OCI-LY7 (cell line): ENCODE measurements at regions not wholly inside any gene's neighbourhood (a gene's known extent, or its start where the extent isn't known, plus 50 kb on each side); places are given as distances from the start of the nearest gene placed in this dataset.
A peak's percentile ranks its signal among the peaks of the same experiment; 100 is the strongest.

Experiments used
- BruUV-seq: library from RNA; stranded (reverse); fragments of 400-500 nt; replicated peaks from 2 replicates; lab custom pipeline; 2021; lab: Mats Ljungman, UMichigan
- CTCF ChIA-PET: fragments of 300-600 bp; sonication (Branson Sonifier 250); formaldehyde crosslinking; loops from one replicate; lab custom pipeline; 2022; ENCODE audit warnings: antibody characterized with exemption; ENCODE audit not compliant: unreplicated experiment; lab: Charles Lee
- POLR2A ChIA-PET: fragments of 300-600 bp; sonication (Branson Sonifier 250); formaldehyde crosslinking; loops from one replicate; lab custom pipeline; 2022; ENCODE audit warnings: antibody characterized with exemption; lab: Charles Lee
- DNase-seq: peaks from one replicate; pipeline ENCODE4 v3.0.0-alpha.2; 2015; ENCODE audit warnings: low spot score
- H2AFZ ChIP-seq: fragments of 200-600 bp; sonication (generic), shearing (Covaris generic); 2 replicates; pipeline ENCODE4 v1.6.1; 2014; ENCODE audit warnings: mild to moderate bottlenecking, antibody characterized with exemption, low read length, moderate library complexity
- H3K27ac ChIP-seq: fragments of 200-600 bp; sonication (generic); 2 replicates; pipeline ENCODE4 v1.5.1; 2014; ENCODE audit warnings: mixed run types, low read depth, mild to moderate bottlenecking, moderate library complexity, low read length, inconsistent platforms; ENCODE audit not compliant: poor library complexity, severe bottlenecking
- H3K36me3 ChIP-seq: fragments of 200-600 bp; sonication (generic); 2 replicates; pipeline ENCODE4 v1.6.1; 2014; ENCODE audit warnings: mild to moderate bottlenecking, antibody characterized with exemption, low read length, moderate library complexity, mixed read lengths; ENCODE audit not compliant: insufficient read depth
- H3K4me1 ChIP-seq: fragments of 200-600 bp; sonication (generic); 2 replicates; pipeline ENCODE4 v1.5.1; 2014; ENCODE audit warnings: mild to moderate bottlenecking, low read length; ENCODE audit not compliant: insufficient read depth, poor library complexity, severe bottlenecking
- H3K4me2 ChIP-seq: fragments of 200-600 bp; sonication (generic); 2 replicates; pipeline ENCODE4 v1.6.1; 2014; ENCODE audit warnings: mild to moderate bottlenecking, low read length
- H3K4me3 ChIP-seq: fragments of 200-600 bp; sonication (generic); 2 replicates; pipeline ENCODE4 v1.5.1; 2014; ENCODE audit warnings: mild to moderate bottlenecking, low read depth, low read length; ENCODE audit not compliant: poor library complexity, severe bottlenecking
- H3K79me2 ChIP-seq: fragments of 200-600 bp; sonication (generic); 2 replicates; pipeline ENCODE4 v1.6.1; 2016; ENCODE audit warnings: low read depth, mild to moderate bottlenecking, low read length, moderate library complexity, mixed read lengths; ENCODE audit not compliant: insufficient read depth
- H3K9me2 ChIP-seq: fragments of 200-600 bp; sonication (generic); 2 replicates; pipeline ENCODE4 v1.6.1; 2016; ENCODE audit warnings: mild to moderate bottlenecking, low read length, mixed read lengths; ENCODE audit not compliant: insufficient read depth
- H3K9me3 ChIP-seq: fragments of 200-600 bp; sonication (generic); 2 replicates; pipeline ENCODE4 v1.6.1; 2014; ENCODE audit warnings: mild to moderate bottlenecking, mixed run types, low read length, mixed read lengths
- H4K20me1 ChIP-seq: fragments of 200-600 bp; sonication (generic); 2 replicates; pipeline ENCODE4 v1.6.1; 2014; ENCODE audit warnings: mild to moderate bottlenecking, antibody characterized with exemption, low read length, moderate library complexity, mixed read lengths; ENCODE audit not compliant: insufficient read depth
- CTCF ChIP-seq: fragments of 200-600 bp; sonication (generic); conservative IDR thresholded peaks from 2 replicates; pipeline ENCODE4 v1.5.1; 2014; ENCODE audit warnings: mild to moderate bottlenecking, antibody characterized with exemption, low read length, moderate library complexity, mixed read lengths
- EZH2phosphoT487 ChIP-seq: fragments of 200-600 bp; sonication (generic); IDR thresholded peaks from 2 replicates; pipeline ENCODE4 v1.6.1; 2018; ENCODE audit warnings: low read depth, borderline replicate concordance, mild to moderate bottlenecking, mixed run types, antibody characterized with exemption, low read length, moderate library complexity, mixed read lengths
- intact Hi-C: fragments of 100-400 bp; cut with micrococcal nuclease; formaldehyde crosslinking; loops from one replicate; pipeline ENCODE4 v1.10.0; 2022; ENCODE audit not compliant: unreplicated experiment

- Histone ChIP-seq H3K36me3 (no peaks in the 10 kb centered on the region; the same call in 1 of the 2 replicates), H3K79me2 (no peaks in the 10 kb centered on the region), H3K27ac (no peak overlapping the region), H2AFZ (no peak overlapping the region), H3K9me3 (peaks cover 28% of the 10 kb centered on the region), H3K4me2 (no peak overlapping the region), H4K20me1 (no peaks in the 10 kb centered on the region), H3K4me3 (no peak overlapping the region), H3K4me1 (no peaks in the 10 kb centered on the region), H3K9me2 (no peaks in the 10 kb centered on the region)
- ChIA-PET POLR2A (interaction anchor here (0.8 to 0.9 kb wide), 3 partner anchors 9 to 138 kb away, joined by 3 read pairs; no protein-coding TSS in a partner anchor), CTCF (no interaction called here)
- no TSS peak for BruUV-seq
- peak; percentile 68 for DNase-seq
- intact Hi-C loops = loop anchor here (1.0 to 5.0 kb wide), 2 partner anchors 77 to 139 kb away; no protein-coding TSS in a partner anchor
- TF ChIP-seq CTCF = peak; percentile 97
- TF ChIP-seq EZH2phosphoT487 = no peak
Observed at GRCh38 chr7:50229964-50230363, 74.6 kb upstream of the IKZF1 start.

- Histone ChIP-seq H3K4me1 (no peaks in the 10 kb centered on the region), H3K9me3 (peaks cover 38% of the 10 kb centered on the region), H3K36me3 (no peaks in the 10 kb centered on the region; the same call in 1 of the 2 replicates), H3K4me3 (no peak overlapping the region), H2AFZ (no peak overlapping the region), H3K4me2 (no peak overlapping the region), H3K79me2 (no peaks in the 10 kb centered on the region), H4K20me1 (no peaks in the 10 kb centered on the region), H3K27ac (no peak overlapping the region), H3K9me2 (no peaks in the 10 kb centered on the region)
- DNase-seq = no peak
- intact Hi-C loops = no loop called here
- ChIA-PET POLR2A (interaction anchor here (0.7 to 1.5 kb wide), 6 partner anchors 8 to 136 kb away, joined by 3 to 6 read pairs (median 3); no protein-coding TSS in a partner anchor), CTCF (no interaction called here)
- TF ChIP-seq EZH2phosphoT487 (no peak), CTCF (no peak)
- BruUV-seq = no TSS peak
Observed at GRCh38 chr7:50228148-50228547, 76.4 kb upstream of the IKZF1 start.

GRCh38 chr7:50227726-50228125, 76.8 kb upstream of the IKZF1 start:
- Histone ChIP-seq H2AFZ (no peak overlapping the region), H4K20me1 (no peaks in the 10 kb centered on the region), H3K9me3 (peaks cover 42% of the 10 kb centered on the region), H3K9me2 (no peaks in the 10 kb centered on the region), H3K4me1 (no peaks in the 10 kb centered on the region), H3K79me2 (no peaks in the 10 kb centered on the region), H3K4me3 (no peak overlapping the region), H3K27ac (no peak overlapping the region), H3K36me3 (no peaks in the 10 kb centered on the region; the same call in 1 of the 2 replicates), H3K4me2 (no peak overlapping the region)
- TF ChIP-seq CTCF (no peak), EZH2phosphoT487 (no peak)
- ChIA-PET CTCF (no interaction called here), POLR2A (interaction anchor here (0.7 to 1.6 kb wide), 8 partner anchors 9 to 180 kb away, joined by 3 to 6 read pairs (median 4); no protein-coding TSS in a partner anchor)
- no peak for DNase-seq
- BruUV-seq = no TSS peak
- intact Hi-C loops = no loop called here
